ENCODE measurements at regions not wholly inside any gene's neighbourhood (a gene's known extent, or its start where the extent isn't known, plus 50 kb on each side); places are given as distances from the start of the nearest gene placed in this dataset.

DNA sequence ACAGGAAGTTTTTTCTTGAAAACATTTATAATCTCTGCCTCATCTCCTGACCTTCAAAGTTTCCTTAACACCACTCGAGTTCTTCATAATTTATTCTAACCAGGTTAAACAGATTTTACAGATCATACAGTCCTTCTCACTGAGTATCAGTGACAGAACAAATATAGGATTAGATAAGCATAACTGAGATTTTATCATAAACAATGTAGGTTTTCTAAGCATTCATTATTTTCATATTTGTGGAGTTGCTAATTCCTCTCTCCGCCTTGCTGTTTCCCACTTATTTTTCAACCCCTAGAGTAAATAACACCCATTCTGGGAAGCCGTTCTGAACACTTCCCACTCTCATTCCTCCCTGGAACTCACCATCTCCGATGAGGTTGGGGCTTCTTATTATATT lies 229.9 kb downstream of the HACE1 start:
- no peak for TF ChIP-seq CTCF (IDR thresholded peaks at IDR 0.05; ENCODE audit: low read depth, low read length, missing input control)
- TF ChIP-seq, protein P1, sequence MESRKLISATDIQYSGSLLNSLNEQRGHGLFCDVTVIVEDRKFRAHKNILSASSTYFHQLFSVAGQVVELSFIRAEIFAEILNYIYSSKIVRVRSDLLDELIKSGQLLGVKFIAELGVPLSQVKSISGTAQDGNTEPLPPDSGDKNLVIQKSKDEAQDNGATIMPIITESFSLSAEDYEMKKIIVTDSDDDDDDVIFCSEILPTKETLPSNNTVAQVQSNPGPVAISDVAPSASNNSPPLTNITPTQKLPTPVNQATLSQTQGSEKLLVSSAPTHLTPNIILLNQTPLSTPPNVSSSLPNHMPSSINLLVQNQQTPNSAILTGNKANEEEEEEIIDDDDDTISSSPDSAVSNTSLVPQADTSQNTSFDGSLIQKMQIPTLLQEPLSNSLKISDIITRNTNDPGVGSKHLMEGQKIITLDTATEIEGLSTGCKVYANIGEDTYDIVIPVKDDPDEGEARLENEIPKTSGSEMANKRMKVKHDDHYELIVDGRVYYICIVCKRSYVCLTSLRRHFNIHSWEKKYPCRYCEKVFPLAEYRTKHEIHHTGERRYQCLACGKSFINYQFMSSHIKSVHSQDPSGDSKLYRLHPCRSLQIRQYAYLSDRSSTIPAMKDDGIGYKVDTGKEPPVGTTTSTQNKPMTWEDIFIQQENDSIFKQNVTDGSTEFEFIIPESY (IDR thresholded peaks at IDR 0.05): no peak

Data from liver (tissue), 2 donors.